ENCODE measurements at regions not wholly inside any gene's neighbourhood (a gene's known extent, or its start where the extent isn't known, plus 50 kb on each side); places are given as distances from the start of the nearest gene placed in this dataset.

DNA sequence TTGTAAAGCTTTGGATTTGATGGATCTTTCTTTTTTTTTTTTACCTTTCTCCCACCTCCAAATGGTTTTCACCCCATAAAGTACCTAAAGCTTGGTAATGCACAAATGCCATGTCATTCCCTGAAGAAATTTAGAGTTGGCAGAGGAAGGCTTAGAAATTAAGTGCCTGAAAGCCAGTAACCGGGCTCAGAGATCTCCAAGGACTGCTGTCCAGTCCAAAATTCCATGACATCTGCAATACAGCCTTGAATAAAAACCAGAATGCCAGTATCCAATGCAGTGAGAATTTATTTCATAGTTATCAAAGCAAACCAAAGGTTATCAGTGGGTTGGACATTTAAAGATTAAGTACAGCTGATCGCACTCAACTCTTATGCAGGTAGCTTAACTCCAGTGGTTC, 209.9 kb upstream of the RBBP8 start:
- H3K4me3 ChIP-seq = no peak overlapping the region
- no peak for DNase-seq (ENCODE audit: low read depth, low spot score)
- no peaks in the 10 kb centered on the region for H3K79me2 ChIP-seq (ENCODE audit: control insufficient read depth, insufficient read depth, low read length)
- no peaks in the 10 kb centered on the region for H4K20me1 ChIP-seq (ENCODE audit: control insufficient read depth, insufficient read depth)
- H3K9me3 ChIP-seq (replicated peaks; ENCODE audit: control insufficient read depth, insufficient read depth, low read length) = no peaks in the 10 kb centered on the region
- ChIA-PET RAD21 (ENCODE audit: unreplicated experiment) (no interaction called here), POLR2A (no interaction called here), SMC1A (ENCODE audit: uncharacterized antibody, unreplicated experiment) (interaction anchor here (0.6 to 1.5 kb wide), 2 partner anchors 11 to 281 kb away, joined by 3 to 4 read pairs; no protein-coding TSS in a partner anchor), CTCF (interaction anchor here (1.2 kb wide), 1 partner anchor 258 kb away, joined by 3 read pairs; no protein-coding TSS in a partner anchor)
- no peak for FAIRE-seq
- H3K4me1 ChIP-seq (ENCODE audit: control insufficient read depth, insufficient read depth, low read length) = no peaks in the 10 kb centered on the region
- no peak overlapping the region for H3K9ac ChIP-seq (ENCODE audit: control insufficient read depth, insufficient read depth, low read length)
- no peaks in the 10 kb centered on the region for H3K27me3 ChIP-seq (replicated peaks in 1 of 2; ENCODE audit: control insufficient read depth in 2 of 2, insufficient read depth in 2 of 2, low read length in 1 of 2)
- BruUV-seq (replicated peaks) = no TSS peak
- TF ChIP-seq, protein P1, sequence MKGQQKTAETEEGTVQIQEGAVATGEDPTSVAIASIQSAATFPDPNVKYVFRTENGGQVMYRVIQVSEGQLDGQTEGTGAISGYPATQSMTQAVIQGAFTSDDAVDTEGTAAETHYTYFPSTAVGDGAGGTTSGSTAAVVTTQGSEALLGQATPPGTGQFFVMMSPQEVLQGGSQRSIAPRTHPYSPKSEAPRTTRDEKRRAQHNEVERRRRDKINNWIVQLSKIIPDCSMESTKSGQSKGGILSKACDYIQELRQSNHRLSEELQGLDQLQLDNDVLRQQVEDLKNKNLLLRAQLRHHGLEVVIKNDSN (IDR thresholded peaks at IDR 0.05; ENCODE audit: borderline replicate concordance, extremely low read length, insufficient read depth, low read depth, low read length) = no peak
- TF ChIP-seq RB1 (IDR thresholded peaks at IDR 0.05; ENCODE audit: borderline replicate concordance) = no peak
- no peak for TF ChIP-seq SIX5 (IDR thresholded peaks at IDR 0.05; ENCODE audit: low read depth, low read length, severe bottlenecking)
- TF ChIP-seq IRF4 (IDR thresholded peaks at IDR 0.05; ENCODE audit: low read depth, low read length) = no peak
- no peak for TF ChIP-seq POLR2A (IDR thresholded peaks at IDR 0.05; ENCODE audit: low read depth, low read length)
- TF ChIP-seq IKZF2 (IDR thresholded peaks at IDR 0.05) = no peak
- no peak for TF ChIP-seq ZNF274 (IDR thresholded peaks at IDR 0.05; ENCODE audit: insufficient read depth, insufficient read length)
- no peak for TF ChIP-seq MYB (IDR thresholded peaks at IDR 0.05; ENCODE audit: borderline replicate concordance, low read depth, low read length)
- no peak for TF ChIP-seq PAX5 (IDR thresholded peaks at IDR 0.05; ENCODE audit: borderline replicate concordance, low read depth, low read length)
- TF ChIP-seq, protein P2, sequence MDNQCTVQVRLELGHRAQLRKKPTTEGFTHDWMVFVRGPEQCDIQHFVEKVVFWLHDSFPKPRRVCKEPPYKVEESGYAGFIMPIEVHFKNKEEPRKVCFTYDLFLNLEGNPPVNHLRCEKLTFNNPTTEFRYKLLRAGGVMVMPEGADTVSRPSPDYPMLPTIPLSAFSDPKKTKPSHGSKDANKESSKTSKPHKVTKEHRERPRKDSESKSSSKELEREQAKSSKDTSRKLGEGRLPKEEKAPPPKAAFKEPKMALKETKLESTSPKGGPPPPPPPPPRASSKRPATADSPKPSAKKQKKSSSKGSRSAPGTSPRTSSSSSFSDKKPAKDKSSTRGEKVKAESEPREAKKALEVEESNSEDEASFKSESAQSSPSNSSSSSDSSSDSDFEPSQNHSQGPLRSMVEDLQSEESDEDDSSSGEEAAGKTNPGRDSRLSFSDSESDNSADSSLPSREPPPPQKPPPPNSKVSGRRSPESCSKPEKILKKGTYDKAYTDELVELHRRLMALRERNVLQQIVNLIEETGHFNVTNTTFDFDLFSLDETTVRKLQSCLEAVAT (IDR thresholded peaks at IDR 0.05) = no peak
- TF ChIP-seq SRF (IDR thresholded peaks at IDR 0.05; ENCODE audit: low read depth in 2 of 2, low read length in 2 of 2) = no peak
- TF ChIP-seq CBX5 (IDR thresholded peaks at IDR 0.05; ENCODE audit: low read depth) = no peak
- TF ChIP-seq HDAC2 (IDR thresholded peaks at IDR 0.05) = no peak
- TF ChIP-seq KLF5 (IDR thresholded peaks at IDR 0.05; ENCODE audit: partially characterized antibody) = no peak
- WGBS (ENCODE audit: insufficient coverage, insufficient replicate concordance, low lambda C conversion rate, missing lambda C conversion rate) = 51% methylated on average over 2 of the region's 2 CpGs
- H3K36me3 ChIP-seq (ENCODE audit: control insufficient read depth in 2 of 2, insufficient read depth in 2 of 2, low read length in 1 of 2) = no peaks in the 10 kb centered on the region
- in situ Hi-C loops (cut with MboI) (loop anchor here (25.0 kb wide), 4 partner anchors 111 to 1661 kb away; no protein-coding TSS in a partner anchor), intact Hi-C loops (cut with micrococcal nuclease; ENCODE audit: unreplicated experiment) (no loop called here)
- H3K4me2 ChIP-seq (ENCODE audit: control insufficient read depth, insufficient read depth) = no peak overlapping the region
- no peak for ATAC-seq
- H3K27ac ChIP-seq (ENCODE audit: control insufficient read depth, insufficient read depth) = no peak overlapping the region
- no peak overlapping the region for H2AFZ ChIP-seq (ENCODE audit: control insufficient read depth, low read depth, low read length)

All from GM12878 (cell line).